ENCODE measurements at regions not wholly inside any gene's neighbourhood (a gene's known extent, or its start where the extent isn't known, plus 50 kb on each side); places are given as distances from the start of the nearest gene placed in this dataset.

DNA sequence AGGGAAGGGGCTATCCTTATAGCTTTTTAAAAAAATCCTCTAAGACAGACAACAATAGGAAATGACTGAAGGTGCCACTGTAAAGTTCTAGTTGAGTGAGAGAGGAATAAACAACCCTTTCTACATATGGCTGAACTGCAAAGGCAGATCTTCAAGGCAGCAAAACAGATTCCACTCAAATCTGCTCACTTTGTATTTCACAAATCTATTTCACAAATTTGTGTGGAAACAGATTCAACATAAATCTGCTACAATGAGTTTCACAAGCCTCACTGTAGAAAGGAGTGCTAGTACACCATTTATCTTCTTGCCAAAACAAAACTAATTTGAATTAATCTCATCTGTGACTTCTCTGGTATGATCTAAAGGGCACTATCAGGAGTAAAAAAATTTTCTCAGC lies 451.3 kb downstream of the PLA2G4A start:
- Histone ChIP-seq H2AFZ (ENCODE audit: low read depth, low read length) (no peak overlapping the region), H3K9me2 (ENCODE audit: insufficient read depth, low read length) (no peaks in the 10 kb centered on the region), H3K27me3 (ENCODE audit: insufficient read depth, low read depth, low read length) (no peaks in the 10 kb centered on the region), H3K27ac (ENCODE audit: low read length) (no peak overlapping the region), H3K4me3 (ENCODE audit: low read length) (no peak overlapping the region), H4K20me1 (ENCODE audit: insufficient read depth) (no peaks in the 10 kb centered on the region), H3K79me2 (replicated peaks; ENCODE audit: insufficient read depth, low read length) (no peaks in the 10 kb centered on the region), H3K9me3 (ENCODE audit: low read length) (no peaks in the 10 kb centered on the region), H3K4me2 (ENCODE audit: low read length) (no peak overlapping the region), H3F3A (ENCODE audit: insufficient read depth, low read length, poor library complexity, severe bottlenecking) (no peaks in the 10 kb centered on the region), H3K9ac (ENCODE audit: low read length) (no peak overlapping the region), H3K36me3 (ENCODE audit: insufficient read depth, low read length) (no peaks in the 10 kb centered on the region)
- TF ChIP-seq TAF1 (IDR thresholded peaks at IDR 0.05; ENCODE audit: low read depth) (no peak), POLR2AphosphoS5 (IDR thresholded peaks at IDR 0.05) (no peak), REST (IDR thresholded peaks at IDR 0.05; ENCODE audit: borderline replicate concordance) (no peak), CTCF (IDR thresholded peaks at IDR 0.05; ENCODE audit: poor library complexity, severe bottlenecking) (no peak), EZH2 (IDR thresholded peaks at IDR 0.05; ENCODE audit: borderline replicate concordance, insufficient read depth, low read length, poor library complexity, severe bottlenecking) (no peak), SMC3 (conservative IDR thresholded peaks at IDR 0.05; ENCODE audit: poor library complexity) (no peak), EP300 (conservative IDR thresholded peaks at IDR 0.05; ENCODE audit: poor library complexity, severe bottlenecking) (no peak), RAD21 (conservative IDR thresholded peaks at IDR 0.05) (no peak), MXI1 (conservative IDR thresholded peaks at IDR 0.05; ENCODE audit: poor library complexity, severe bottlenecking) (no peak)

DNA sequence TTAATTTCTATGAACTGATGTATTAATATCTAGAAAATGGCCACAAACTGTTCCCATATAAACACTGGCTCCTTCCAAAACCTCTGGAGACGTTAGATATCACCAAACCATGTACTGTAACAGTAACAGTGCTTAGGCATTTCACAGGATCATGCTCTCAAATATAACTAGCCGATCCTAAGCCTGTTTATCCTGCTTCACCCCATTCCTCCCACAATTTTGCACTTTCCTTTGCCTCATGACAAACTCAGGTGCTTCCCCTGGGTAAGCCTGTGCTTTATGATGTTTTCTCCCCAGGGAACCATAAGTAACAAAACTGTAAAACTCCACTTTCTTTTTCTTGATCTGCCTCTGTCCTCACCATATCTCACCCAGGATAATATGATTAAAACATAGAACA lies 452.3 kb downstream of the PLA2G4A start:
- no peaks in the 10 kb centered on the region for H3F3A ChIP-seq (ENCODE audit: insufficient read depth, low read length, poor library complexity, severe bottlenecking)
- H3K27ac ChIP-seq (ENCODE audit: low read length), result no peak overlapping the region
- H3K27me3 ChIP-seq (ENCODE audit: insufficient read depth, low read depth, low read length), result no peaks in the 10 kb centered on the region
- H2AFZ ChIP-seq (ENCODE audit: low read depth, low read length), result no peak overlapping the region
- H3K9me2 ChIP-seq (ENCODE audit: insufficient read depth, low read length), result no peaks in the 10 kb centered on the region
- no peak for TF ChIP-seq POLR2AphosphoS5 (IDR thresholded peaks at IDR 0.05)
- TF ChIP-seq EZH2 (IDR thresholded peaks at IDR 0.05; ENCODE audit: borderline replicate concordance, insufficient read depth, low read length, poor library complexity, severe bottlenecking), result no peak
- TF ChIP-seq RAD21 (conservative IDR thresholded peaks at IDR 0.05), result no peak
- no peak for TF ChIP-seq CTCF (IDR thresholded peaks at IDR 0.05; ENCODE audit: poor library complexity, severe bottlenecking)
- no peak for TF ChIP-seq EP300 (conservative IDR thresholded peaks at IDR 0.05; ENCODE audit: poor library complexity, severe bottlenecking)
- TF ChIP-seq TAF1 (IDR thresholded peaks at IDR 0.05; ENCODE audit: low read depth), result no peak
- TF ChIP-seq REST (IDR thresholded peaks at IDR 0.05; ENCODE audit: borderline replicate concordance), result no peak
- TF ChIP-seq SMC3 (conservative IDR thresholded peaks at IDR 0.05; ENCODE audit: poor library complexity), result no peak
- no peak for TF ChIP-seq MXI1 (conservative IDR thresholded peaks at IDR 0.05; ENCODE audit: poor library complexity, severe bottlenecking)
- no peak overlapping the region for H3K9ac ChIP-seq (ENCODE audit: low read length)
- H3K9me3 ChIP-seq (ENCODE audit: low read length), result no peaks in the 10 kb centered on the region
- no peaks in the 10 kb centered on the region for H4K20me1 ChIP-seq (ENCODE audit: insufficient read depth)
- H3K36me3 ChIP-seq (ENCODE audit: insufficient read depth, low read length), result no peaks in the 10 kb centered on the region
- no peaks in the 10 kb centered on the region for H3K79me2 ChIP-seq (replicated peaks; ENCODE audit: insufficient read depth, low read length)
- H3K4me3 ChIP-seq (ENCODE audit: low read length), result no peak overlapping the region
- H3K4me2 ChIP-seq (ENCODE audit: low read length), result no peak overlapping the region
